NCI-H1092 treated with DMSO at 0.1 percent for 48 hours (cell line): ENCODE measurements at regions not wholly inside any gene's neighbourhood (a gene's known extent, or its start where the extent isn't known, plus 50 kb on each side); places are given as distances from the start of the nearest gene placed in this dataset.

Experiments used
- DNase-seq: peaks from one replicate; lab custom pipeline; 2025; lab: John Stamatoyannopoulos, UW

DNA sequence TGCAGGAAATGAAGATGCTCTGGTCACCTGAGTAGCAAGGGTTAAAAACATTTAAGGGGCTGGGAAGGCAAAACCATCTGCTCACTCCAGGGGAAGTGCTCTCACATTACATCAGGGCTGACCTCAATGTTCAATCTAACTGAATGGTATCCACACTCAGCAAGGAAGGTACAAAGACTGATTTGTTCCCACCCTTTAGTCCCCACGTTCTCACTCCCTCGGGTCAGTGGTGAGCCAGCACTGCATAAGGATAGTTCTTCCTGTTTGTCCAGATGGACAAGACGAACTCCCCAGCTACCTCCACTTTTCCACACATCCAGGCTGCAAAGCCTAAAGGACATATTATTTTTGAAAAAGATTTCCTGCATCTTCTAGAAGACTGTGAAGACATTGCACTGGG lies 126.6 kb upstream of the SLC14A2 start:
- no peak for DNase-seq

DNA sequence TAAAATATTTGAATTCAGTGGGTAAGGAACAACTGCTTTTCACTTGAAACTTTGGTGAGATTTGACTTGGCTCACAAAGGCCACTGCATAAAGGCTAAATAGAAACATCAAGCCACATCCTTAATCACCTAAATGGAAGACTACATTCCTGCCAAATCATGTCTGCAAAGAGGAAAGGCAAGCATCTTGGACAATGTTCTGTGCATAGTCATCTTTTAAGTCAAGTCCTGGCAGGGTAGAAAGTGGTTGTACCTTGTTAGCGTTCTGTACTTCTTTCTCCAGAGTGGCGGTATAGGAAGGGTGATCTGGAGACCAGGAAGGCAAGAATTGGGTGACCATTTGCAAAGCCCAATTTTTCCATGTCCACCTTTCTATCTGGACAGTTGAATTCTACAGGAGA lies 121.4 kb upstream of the SLC14A2 start:
- no peak for DNase-seq

DNA sequence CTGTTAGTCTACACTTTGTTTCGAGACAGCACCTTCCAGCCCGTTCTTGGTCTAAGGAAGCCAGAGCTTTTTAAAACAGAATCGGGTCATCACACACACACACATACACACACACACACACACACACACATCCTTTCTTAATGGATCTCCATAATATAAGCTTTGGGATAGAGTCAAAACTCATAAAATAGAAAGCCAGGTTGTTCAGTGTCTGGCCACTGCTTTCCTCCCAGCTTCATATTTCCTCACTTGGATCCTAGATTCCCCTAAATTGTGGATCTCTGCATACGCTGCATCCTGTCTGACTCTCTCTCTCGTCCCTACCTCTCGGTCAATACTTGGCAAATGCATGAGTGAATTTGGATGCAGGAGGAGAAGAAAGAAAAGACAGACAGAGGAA lies 120.5 kb upstream of the SLC14A2 start:
- DNase-seq: no peak

DNA sequence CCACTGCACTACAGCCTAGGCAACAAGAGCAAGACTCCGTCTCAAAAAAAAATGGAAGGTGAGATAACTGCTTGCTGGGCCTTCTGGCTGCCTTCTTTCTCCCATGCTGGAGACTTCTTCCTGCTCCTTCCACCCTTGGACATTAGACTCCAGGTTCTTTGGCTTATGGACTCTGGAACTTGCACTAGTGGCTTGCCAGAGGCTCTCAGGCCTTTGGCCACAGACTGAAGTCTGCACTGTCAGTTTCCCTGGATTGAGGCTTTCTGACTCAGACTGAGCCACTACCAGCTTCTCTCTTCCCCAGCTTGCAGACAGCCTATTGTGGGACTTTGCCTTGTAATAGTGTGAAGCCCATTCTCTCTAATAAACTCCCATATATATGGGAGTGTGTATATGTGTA lies 118.5 kb upstream of the SLC14A2 start:
- no peak for DNase-seq

DNA sequence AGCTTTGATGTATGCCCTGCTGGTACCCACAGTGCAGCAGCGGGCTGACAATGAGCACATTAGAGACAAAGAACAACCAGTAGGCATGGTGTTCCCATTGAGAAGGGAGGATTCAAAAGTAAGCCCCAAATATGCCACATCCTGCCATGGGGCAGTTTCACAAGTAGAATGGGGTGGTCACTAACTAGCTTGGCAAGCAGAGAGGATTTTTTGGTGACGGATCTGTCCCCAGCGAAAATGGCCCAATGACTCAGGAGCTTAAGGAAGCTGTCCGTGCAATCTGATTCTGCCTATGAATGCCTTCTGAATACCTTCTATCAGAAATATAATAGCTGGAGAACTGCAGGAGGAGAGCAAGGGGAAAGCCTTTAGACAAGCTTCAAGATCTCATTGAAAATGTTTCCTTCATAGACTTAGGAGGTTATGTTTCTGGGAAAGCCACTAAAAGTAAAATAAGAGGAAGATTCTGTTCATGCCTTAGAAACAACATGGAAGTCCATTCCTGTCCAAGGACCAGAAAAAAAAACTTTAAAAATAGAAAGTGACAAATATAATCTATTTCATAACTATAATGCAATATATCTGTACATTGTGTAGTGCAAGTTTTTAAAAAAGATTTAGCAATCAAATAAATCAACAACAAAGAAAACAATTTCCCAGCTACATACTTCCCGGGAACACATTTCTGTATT lies 117.5 kb upstream of the SLC14A2 start:
- DNase-seq: no peak

DNA sequence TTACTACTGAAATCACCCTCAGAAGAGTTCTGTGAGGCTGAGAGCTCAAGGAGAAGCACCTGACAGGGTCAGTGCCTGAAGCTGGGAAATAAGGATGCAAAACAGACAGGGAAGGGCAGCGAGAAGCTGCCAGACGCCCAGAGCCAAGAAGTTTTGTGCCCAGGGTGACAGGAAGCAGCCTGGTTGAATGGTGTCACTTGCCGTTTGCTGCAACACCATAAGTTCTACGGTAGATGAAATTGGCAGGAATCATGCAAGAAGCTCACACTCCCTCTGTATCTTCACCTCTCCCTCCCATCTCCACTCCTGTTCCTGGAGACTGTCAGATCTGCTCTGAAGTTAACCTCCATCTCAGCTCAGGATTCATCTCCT lies 117.0 kb upstream of the SLC14A2 start:
- DNase-seq: no peak

DNA sequence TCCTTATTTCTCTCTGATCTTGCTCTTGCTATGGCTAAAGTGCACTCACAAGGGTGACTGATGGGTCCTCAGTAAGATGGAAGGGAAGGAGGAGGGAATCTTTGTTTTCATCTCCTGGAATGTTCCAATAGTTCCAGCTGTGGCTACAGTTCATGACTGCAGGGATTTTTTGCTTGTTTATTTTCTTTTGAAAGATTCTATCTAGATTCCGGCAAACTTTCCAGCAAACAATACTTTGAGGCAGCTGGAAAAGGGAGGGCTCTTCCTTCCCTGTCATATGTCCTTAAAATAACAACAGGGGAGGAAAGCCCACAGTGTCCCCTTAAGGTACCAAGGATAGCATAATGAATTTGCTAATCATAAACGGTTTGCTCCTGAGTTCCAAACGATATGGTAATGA lies 111.3 kb upstream of the SLC14A2 start:
- DNase-seq: no peak

DNA sequence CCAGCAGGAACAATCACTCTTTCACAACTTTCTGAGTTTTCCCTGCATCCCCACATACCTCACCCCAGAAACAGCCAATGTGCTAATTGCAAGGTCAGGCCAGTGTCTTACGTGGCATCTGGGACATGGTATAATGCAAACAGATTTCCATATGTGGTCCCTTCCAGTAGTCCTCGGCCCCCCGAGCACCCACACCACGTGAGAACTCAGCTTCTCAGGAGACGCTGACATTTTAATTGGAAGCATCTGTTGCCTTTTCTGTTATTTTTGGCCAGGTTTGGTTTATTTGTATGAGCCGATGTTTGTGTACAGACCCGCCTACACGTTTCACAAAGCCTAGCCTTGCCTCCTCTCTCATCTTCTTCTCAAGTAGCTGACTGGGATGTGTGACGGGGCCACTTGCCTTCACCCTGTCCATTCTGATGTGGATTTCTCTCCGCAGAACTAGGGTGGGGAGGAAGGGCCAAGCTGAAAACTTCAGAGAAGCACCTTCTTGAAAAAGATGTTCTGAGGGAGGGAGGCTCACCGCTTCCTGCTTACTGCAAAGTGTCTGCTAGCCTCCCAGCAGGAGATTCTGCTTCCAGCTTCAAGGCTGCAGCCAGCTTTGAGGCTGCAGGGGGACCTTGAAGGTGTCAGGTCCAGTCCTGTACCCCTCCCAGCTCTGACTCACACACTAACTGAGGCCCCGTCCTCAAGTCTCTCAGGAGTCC lies 109.6 kb upstream of the SLC14A2 start:
- DNase-seq: no peak

DNA sequence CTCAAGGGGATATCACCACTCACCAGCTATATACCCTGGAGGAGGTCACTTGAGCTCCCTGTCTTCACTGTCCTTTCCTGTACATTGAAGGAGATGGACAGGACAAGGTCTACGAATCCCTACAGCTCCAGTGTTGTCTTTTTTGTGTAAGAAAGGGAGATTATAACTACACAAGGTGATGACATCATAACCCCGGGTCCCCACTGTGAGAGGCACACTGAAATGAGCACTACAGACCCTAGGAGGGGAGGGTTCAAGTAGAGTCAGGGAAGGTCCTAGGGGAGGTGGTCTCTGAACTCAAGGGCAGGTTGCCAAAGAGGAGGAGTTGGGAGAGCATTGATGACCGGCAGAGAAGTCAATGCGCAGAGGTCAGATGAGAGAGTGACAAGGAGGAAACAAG lies 108.3 kb upstream of the SLC14A2 start:
- no peak for DNase-seq

DNA sequence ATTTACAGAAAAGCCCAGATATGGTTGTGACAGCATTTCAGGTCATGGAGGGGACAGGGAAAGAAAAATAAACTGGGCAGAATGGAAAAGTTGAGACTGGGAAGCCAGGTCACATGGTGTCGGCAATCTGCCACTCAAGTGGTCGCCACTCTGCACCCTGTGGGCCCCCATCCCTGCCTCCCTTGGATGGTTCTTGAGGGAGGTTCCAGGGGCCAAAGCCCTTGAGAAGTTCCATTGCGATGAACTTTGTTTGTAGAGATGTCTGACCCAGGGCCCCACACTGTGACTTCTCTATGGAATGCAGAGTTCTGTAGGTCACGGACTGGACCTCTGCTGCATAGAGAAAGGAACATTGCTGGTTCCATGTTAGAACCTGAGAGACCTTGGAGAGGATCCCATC lies 105.7 kb upstream of the SLC14A2 start:
- DNase-seq: no peak

DNA sequence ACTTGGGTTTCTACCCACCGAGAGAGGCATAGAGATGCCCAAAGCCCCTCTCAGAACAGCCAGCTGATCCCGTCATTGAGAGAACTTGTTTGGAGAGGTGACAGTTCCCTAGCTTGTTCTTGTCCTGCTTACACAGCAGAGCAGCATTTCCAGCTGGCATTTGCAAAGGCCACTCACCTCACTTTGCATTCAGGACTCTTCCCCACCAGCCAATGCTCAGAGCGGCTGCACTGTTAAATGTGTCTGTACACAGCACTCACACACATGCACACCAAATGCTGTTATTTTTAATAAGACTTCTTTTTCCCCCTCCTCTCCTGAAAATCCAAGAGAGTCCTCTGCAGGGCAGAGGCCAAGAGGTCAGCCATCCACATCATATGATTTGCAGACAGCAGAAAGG lies 104.6 kb upstream of the SLC14A2 start:
- no peak for DNase-seq

DNA sequence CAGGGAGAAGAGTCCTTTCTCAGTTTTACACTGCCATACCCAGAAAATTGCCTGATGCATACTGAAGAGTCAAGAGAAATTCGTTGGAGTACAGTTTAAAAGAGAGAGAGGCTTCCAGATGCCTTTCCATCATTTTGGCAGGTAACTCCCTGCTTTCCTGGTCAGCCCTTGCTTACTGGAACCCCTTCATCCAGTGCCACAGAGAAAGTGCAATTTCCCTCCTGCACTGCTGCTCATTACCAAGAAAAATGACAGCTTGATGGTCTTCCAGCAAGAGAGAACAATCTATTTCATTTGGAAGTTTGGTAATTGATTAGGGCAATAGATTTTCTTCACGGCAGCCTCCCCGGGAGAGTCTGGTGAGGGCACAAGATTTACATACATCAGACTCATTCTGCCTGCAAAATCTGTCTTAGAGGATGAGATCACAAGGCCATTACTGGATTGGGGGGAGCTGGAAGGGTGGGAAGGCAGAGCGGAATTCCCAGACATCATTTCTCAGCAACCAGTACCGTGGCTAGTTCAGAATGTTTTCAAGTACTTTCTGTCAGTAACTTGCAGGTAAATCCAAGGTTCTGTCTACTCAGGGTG lies 102.8 kb upstream of the SLC14A2 start:
- DNase-seq: no peak

DNA sequence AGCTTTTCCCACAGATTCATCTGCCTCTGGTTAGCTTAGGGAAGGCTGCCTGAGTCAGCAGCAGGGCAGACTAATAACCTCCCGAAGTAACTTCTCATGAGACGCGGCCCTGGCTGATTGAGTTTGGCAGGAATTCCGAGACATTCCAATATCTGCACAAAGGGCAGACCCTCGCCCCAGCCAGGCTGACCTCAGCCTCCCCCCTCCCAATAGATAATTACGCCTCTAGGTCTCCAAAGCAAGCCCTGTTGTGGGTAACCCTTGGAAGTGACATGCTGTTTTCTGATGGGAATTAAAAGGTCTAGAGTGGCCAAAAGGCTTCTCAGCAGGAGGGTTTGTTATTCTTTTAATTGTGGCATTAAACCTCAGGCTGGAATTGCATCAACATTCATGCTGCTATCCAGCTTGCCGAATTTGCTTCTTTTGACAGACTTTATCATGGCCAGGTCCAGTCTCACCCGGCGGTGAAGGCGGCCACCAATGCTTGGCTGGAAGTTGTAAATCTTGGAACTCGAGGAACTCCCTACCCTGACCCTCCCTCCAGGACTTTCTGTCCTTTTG lies 98.0 kb upstream of the SLC14A2 start:
- no peak for DNase-seq

DNA sequence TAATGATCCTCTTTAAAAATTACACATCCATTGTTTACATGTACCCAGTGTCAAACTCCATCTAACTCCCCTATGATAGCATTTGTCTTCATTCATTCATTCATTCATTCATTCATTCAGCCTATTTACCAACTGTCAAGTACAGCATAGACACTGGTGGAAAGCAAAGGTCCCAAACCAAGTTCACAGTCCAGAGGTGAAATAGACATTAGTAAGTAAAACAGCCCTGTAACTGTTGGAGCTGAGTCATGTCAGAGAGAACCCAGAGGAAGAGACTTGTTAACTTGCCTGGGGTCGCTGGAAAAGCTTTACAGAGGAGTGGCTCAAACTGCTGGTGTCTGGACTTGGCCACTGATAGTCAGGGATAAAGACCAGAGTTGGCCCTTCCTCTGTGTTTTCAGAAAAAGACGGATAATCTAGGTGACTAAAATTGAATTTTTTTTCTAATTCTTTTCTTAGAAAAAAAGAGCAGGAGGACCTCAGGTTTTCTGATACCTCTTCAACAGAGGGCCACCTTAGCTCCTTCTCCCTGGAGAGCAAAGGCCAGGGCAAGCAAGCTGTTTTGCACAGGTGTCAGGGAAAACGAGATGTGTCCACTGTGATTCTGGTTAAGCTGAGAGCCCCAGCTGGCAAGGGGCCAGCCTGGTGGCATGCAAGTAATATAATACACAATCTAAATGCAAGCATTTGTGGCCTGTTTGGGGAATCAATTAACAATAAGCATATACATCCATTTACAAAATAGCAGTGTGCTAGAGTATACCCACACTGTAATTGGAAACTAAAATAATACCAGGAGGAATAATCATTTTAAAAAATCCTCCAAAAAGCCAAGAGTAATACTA lies 96.7 kb upstream of the SLC14A2 start:
- DNase-seq: peak; percentile 71

DNA sequence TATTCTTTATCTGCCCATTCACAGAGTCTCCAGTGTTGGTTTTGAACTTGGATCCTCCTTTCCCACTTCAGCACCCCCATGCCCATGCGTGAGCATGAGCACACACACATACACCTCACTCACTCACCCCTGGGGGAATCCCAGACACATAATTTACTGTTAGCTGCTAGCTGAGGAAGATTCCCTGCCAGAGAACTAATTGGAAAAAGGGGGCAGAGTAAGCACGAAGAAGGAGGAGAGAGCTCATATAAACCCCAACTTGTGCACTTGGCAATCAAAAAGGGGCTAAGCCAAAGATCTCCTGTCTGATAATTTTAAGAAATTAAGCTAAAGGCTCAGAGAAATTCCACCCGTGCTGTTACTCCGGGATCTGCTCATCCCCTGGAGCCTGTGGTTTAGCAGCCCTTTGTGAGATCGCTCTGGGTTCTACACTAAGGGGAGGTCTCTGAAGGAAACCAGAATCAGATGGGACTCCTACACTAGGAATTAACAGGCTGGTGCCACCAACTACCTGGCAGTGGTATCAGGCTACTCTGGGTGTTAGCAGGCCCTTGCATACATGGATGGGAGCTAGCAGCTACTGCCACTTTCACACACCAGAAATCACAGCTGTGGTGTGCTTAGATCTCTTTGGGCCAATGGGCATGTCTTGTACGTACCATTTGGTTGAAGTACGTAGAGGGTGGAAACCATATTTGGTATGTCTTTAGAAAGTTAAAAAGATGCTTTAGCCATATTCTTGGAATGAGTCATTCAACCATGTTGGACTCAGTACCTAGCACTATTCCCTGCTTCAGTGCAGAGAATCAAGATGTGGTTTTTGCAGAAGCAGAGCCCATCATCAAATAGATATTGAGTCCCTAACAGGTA lies 95.6 kb upstream of the SLC14A2 start:
- no peak for DNase-seq

DNA sequence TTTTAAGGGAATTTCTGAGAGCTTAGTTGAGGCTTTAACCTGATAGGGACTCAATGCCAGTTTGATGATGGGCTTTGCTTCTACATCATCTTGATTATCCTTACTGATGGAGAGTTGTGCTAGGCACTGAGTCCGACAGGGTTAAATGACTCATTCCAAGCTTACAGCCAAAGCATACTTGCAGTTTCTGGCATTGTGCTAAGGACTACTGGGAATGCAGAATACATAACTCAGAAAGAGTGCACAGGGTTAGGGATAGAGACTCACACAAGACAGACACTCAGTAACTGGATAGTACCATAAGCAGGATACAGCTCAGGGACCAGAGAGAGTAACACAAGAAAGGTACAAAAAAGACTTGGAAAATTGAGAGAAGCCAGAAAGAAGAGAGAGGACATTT lies 94.1 kb upstream of the SLC14A2 start:
- no peak for DNase-seq

DNA sequence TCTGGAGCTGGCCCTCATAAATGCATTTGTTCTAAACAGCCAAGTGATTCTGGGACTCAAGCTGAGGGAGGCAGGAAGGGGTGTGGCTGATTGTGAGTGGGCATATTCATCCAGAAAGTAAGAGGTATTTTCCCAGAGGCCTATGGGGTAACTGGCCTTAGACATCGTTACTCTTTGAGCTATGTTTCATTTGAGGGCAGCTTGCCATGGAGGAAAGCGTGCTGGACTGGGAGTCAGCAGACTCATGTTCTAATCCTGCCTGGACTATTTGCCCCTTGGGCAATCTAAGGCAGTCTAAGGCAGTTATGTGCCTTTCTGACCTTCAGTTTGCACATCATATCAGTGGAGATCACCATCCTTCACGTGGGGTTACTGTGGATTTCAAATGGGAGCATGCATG lies 93.5 kb upstream of the SLC14A2 start:
- no peak for DNase-seq

DNA sequence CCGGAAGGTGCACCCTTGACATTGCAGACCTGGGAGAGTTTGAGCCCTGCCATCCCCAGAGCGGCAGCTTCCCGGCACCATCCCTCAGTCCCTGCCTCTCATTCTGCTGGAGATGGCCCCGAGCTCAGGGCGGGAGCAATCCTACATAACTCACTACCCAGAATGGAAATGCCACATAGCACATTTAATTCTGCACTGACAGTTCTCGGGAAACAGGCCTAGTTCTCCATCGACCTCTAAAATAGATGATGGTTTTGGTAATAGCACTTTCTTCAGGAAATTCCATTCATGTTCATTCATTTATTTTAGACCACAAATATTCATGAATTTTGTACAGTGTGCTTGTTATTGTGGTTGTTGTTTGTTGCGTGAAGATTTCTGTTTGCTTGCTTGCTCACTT lies 92.9 kb upstream of the SLC14A2 start:
- no peak for DNase-seq

DNA sequence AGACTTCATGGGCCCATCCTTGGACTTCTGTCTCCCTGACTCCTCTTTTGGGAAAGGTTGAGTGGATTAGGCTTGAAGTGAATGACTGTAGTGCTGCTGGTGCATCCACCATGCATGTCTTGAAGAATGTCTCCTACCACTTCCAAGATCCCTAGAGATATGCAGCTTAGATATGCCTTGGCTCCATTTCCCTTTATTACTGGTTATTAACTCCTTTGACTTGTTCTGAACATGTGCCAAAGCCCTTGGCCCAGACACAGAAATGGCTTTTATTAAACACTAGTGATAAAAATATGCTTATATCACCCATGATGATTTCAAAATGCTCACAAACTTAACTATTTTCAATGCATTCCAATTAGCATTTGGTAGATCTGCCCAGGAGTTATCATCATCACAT lies 90.0 kb upstream of the SLC14A2 start:
- no peak for DNase-seq

DNA sequence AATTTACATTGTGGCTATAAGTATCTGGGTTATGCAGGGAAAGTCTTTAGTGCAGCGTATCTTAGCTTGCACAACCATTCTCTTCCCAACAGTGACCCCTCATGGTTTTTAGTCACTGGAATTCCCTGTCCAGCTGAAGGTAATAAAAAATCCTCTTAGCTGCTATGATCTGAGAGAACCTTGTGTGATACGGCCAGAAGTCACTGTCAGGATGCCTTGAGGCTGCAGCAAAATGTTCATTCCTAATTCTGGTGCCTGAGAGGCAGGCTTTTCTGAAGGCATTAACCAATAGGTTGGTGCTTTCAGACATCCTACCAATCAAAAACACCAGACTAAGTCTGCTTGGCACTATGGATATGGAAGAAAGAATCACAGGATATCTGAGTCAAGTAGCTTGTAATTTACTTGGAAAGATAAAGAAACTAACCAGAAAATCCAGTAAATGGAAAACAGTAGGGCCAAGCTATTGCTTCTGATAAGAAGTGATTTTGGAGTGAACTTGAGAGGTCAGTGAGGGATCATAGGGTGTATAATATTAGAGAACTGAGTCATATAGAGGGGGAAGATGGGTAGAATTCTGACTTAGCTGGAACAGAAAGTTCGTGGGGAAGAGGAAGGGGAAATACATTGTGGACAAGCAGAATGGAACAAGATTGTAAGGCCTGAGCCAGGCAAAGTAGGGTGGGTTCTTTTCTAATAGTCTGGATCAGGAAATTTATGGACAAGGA lies 89.0 kb upstream of the SLC14A2 start:
- peak; percentile 81 for DNase-seq

DNA sequence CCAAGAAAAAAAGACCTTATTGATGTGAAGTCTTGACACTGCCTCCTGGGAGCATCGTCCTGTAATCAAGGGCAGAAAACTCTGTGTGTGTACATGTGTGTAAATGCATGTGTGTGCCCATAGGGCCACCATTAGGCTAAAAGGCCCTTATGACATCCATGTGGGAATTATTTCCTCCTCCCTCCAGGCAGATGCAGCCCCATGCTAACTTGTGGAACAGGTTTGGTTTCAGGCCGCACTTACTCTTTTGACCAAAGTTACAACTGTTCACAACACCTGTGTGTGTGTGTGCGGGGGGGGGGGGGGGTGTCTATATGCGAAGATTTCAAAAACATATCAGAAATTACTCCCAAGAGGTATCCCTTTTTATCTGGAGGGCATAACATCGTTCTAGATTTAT lies 87.4 kb upstream of the SLC14A2 start:
- DNase-seq: no peak
